ENCODE measurements at regions not wholly inside any gene's neighbourhood (a gene's known extent, or its start where the extent isn't known, plus 50 kb on each side); places are given as distances from the start of the nearest gene placed in this dataset.

GRCh38 chr5:4531756-4532704, 608.1 kb upstream of the ADAMTS16 start:
- POLR2A ChIA-PET: no interaction called here
- FAIRE-seq: no peak
- Histone ChIP-seq H3K4me2 (ENCODE audit: insufficient read depth, low read length) (no peak overlapping the region), H3K27ac (ENCODE audit: insufficient read depth, low read depth, low read length) (no peak overlapping the region), H3K36me3 (ENCODE audit: control insufficient read depth in 2 of 2, extremely low read depth in 1 of 2, insufficient read depth in 2 of 2, low read length in 2 of 2) (no peaks in the 10 kb centered on the region), H3K4me1 (ENCODE audit: control insufficient read depth, extremely low read depth, insufficient read depth, low read length) (no peaks in the 10 kb centered on the region), H3K9me3 (replicated peaks; ENCODE audit: control insufficient read depth, insufficient read depth, low read length) (no peaks in the 10 kb centered on the region), H2AFZ (ENCODE audit: low read depth, low read length) (no peak overlapping the region), H3K27me3 (ENCODE audit: control insufficient read depth in 2 of 2, insufficient read depth in 2 of 2, low read length in 2 of 2) (no peaks in the 10 kb centered on the region), H3K9ac (replicated peaks; ENCODE audit: extremely low read depth, insufficient read depth, low read length) (no peak overlapping the region), H3K79me2 (ENCODE audit: control insufficient read depth, insufficient read depth, low read length) (no peaks in the 10 kb centered on the region), H3K4me3 (replicated peaks in 1 of 3; ENCODE audit: insufficient read depth in 1 of 3, low read depth in 1 of 3, low read length in 3 of 3) (no peak overlapping the region), H3K9me1 (replicated peaks; ENCODE audit: control insufficient read depth, extremely low read depth, insufficient read depth, low read length) (no peaks in the 10 kb centered on the region), H4K20me1 (replicated peaks; ENCODE audit: control insufficient read depth, extremely low read depth, insufficient read depth, low read length) (no peaks in the 10 kb centered on the region)
- no TSS peak for BruUV-seq (replicated peaks)
- intact Hi-C loops (cut with micrococcal nuclease) (no loop called here), dilution Hi-C loops (cut with MboI; ENCODE audit: extremely low pct_ligation_motif_present, low sequenced_read_pairs) (no loop called here)
- DNase-seq (ENCODE audit: low read depth, low spot score): no peak
- TF ChIP-seq EZH2 (IDR thresholded peaks at IDR 0.05; ENCODE audit: borderline replicate concordance, low read depth, low read length, severe bottlenecking): no peak
- no peak for TF ChIP-seq JUN (IDR thresholded peaks at IDR 0.05; ENCODE audit: borderline replicate concordance, insufficient read depth, insufficient read length, low read depth)
- TF ChIP-seq FOS (IDR thresholded peaks at IDR 0.05; ENCODE audit: borderline replicate concordance, insufficient read depth, low read length): no peak
- TF ChIP-seq POLR2A (IDR thresholded peaks at IDR 0.05; ENCODE audit: low read depth, low read length): no peak
- TF ChIP-seq POLR2AphosphoS5 (IDR thresholded peaks at IDR 0.05; ENCODE audit: insufficient read depth, low read depth, low read length): no peak
- TF ChIP-seq CTCF (IDR thresholded peaks at IDR 0.05; ENCODE audit: extremely low read depth in 1 of 2, insufficient read depth in 1 of 2, low read depth in 1 of 2, low read length in 2 of 2): no peak
- no peak for TF ChIP-seq MAX (IDR thresholded peaks at IDR 0.05; ENCODE audit: insufficient read depth, insufficient read length)
- TF ChIP-seq MYC (IDR thresholded peaks at IDR 0.05; ENCODE audit: low read depth, low read length): no peak
- CTCF ChIA-PET: no interaction called here
